IMR-90 (cell line): ENCODE measurements at regions not wholly inside any gene's neighbourhood (a gene's known extent, or its start where the extent isn't known, plus 50 kb on each side); places are given as distances from the start of the nearest gene placed in this dataset.

Source experiments
- ATAC-seq: fragments of 200-7000 bp; cut with Tn5 transposase; 2 replicates; pipeline ENCODE4 v1.9.1; 2020; ENCODE audit warnings: low read depth, mild to moderate bottlenecking, moderate library complexity
- BruUV-seq: library from RNA; stranded (reverse); fragments of 400-500 nt; replicated peaks from 2 replicates; lab custom pipeline; 2021; lab: Mats Ljungman, UMichigan
- CTCF ChIA-PET: fragments of 300-600 bp; formaldehyde crosslinking; extraction: SDS; loops from one replicate; lab custom pipeline; 2021; ENCODE audit warnings: antibody characterized with exemption; lab: Yijun Ruan, JAX
- POLR2A ChIA-PET: fragments of 300-600 bp; sonication (Branson Sonifier 250); formaldehyde crosslinking; loops from one replicate; lab custom pipeline; 2022; ENCODE audit warnings: antibody characterized with exemption; ENCODE audit not compliant: unreplicated experiment; lab: Charles Lee
- DNase-seq: peaks from one replicate; pipeline ENCODE4 v3.0.0; 2013
- H2AFZ ChIP-seq: replicated peaks from 2 replicates; pipeline ENCODE3; 2013; ENCODE audit warnings: low read length, mild to moderate bottlenecking; ENCODE audit not compliant: poor library complexity
- H2AK5ac ChIP-seq: 2 replicates; pipeline ENCODE4 v1.6.1; 2013; ENCODE audit warnings: low read depth, low read length, inconsistent platforms
- H2AK9ac ChIP-seq: replicated peaks from 2 replicates; pipeline ENCODE3; 2013; ENCODE audit warnings: mild to moderate bottlenecking, low read depth, low read length, moderate library complexity; ENCODE audit not compliant: poor library complexity
- H2BK120ac ChIP-seq: 2 replicates; pipeline ENCODE4 v1.6.1; 2013; ENCODE audit warnings: low read depth, low read length, inconsistent platforms
- H2BK15ac ChIP-seq: 3 replicates; pipeline ENCODE4 v1.6.1; 2013; ENCODE audit warnings: low read depth, low read length, inconsistent platforms
- H2BK20ac ChIP-seq: 2 replicates; pipeline ENCODE4 v1.6.1; 2013; ENCODE audit warnings: low read depth, mild to moderate bottlenecking, inconsistent platforms, low read length, moderate library complexity
- H2BK5ac ChIP-seq: 2 replicates; pipeline ENCODE4 v1.6.1; 2013; ENCODE audit warnings: mild to moderate bottlenecking, low read depth, low read length, inconsistent platforms; ENCODE audit not compliant: poor library complexity, severe bottlenecking
- H3K14ac ChIP-seq: replicated peaks from 2 replicates; pipeline ENCODE4 v1.6.1; 2013; ENCODE audit warnings: low read depth, low read length, inconsistent platforms
- H3K18ac ChIP-seq: 2 replicates; pipeline ENCODE4 v1.6.1; 2013; ENCODE audit warnings: low read depth, low read length, control low read depth
- H3K23ac ChIP-seq: 2 replicates; pipeline ENCODE4 v1.6.1; 2013; ENCODE audit warnings: low read depth, low read length, inconsistent platforms
- H3K27ac ChIP-seq: 2 replicates; pipeline ENCODE4 v1.5.1; 2013; ENCODE audit warnings: mild to moderate bottlenecking, control low read depth, low read length; ENCODE audit not compliant: insufficient read depth
- H3K27me3 ChIP-seq: 2 replicates; pipeline ENCODE4 v1.6.1; 2013; ENCODE audit warnings: low read length; ENCODE audit not compliant: control insufficient read depth, insufficient read depth
- H3K36me3 ChIP-seq: 2 replicates; pipeline ENCODE4 v1.6.1; 2013; ENCODE audit warnings: low read length, mixed read lengths; ENCODE audit not compliant: control insufficient read depth, insufficient read depth
- H3K4ac ChIP-seq: 2 replicates; pipeline ENCODE4 v1.6.1; 2013; ENCODE audit warnings: low read depth, low read length, inconsistent platforms
- H3K4me1 ChIP-seq: 2 replicates; pipeline ENCODE4 v1.6.1; 2013; ENCODE audit warnings: low read length, mixed read lengths; ENCODE audit not compliant: control insufficient read depth, insufficient read depth
- H3K4me2 ChIP-seq: 2 replicates; pipeline ENCODE4 v1.6.1; 2013; ENCODE audit warnings: low read depth, mild to moderate bottlenecking, control low read depth, low read length, moderate library complexity
- H3K4me3 ChIP-seq: 2 replicates; pipeline ENCODE4 v1.5.1; 2013; ENCODE audit warnings: low read depth, mild to moderate bottlenecking, control low read depth, low read length, moderate library complexity; ENCODE audit not compliant: insufficient read depth
- H3K56ac ChIP-seq: 2 replicates; pipeline ENCODE4 v1.6.1; 2013; ENCODE audit warnings: low read length, inconsistent platforms; ENCODE audit not compliant: insufficient read depth; ENCODE audit errors: extremely low read depth
- H3K79me1 ChIP-seq, 2 experiments: 2 replicates each; pipeline ENCODE4 v1.6.1; 2013; ENCODE audit warnings: low read length in 2 of 2, inconsistent platforms in 1 of 2, low read depth in 1 of 2
- H3K9ac ChIP-seq: 2 replicates; pipeline ENCODE4 v1.6.1; 2013; ENCODE audit warnings: low read depth, low read length, control low read depth
- H3K9me1 ChIP-seq: 2 replicates; pipeline ENCODE4 v1.6.1; 2013; ENCODE audit warnings: low read length, inconsistent platforms; ENCODE audit not compliant: insufficient read depth
- H3K9me3 ChIP-seq: 2 replicates; pipeline ENCODE4 v1.6.1; 2013; ENCODE audit warnings: low read length; ENCODE audit not compliant: control insufficient read depth, insufficient read depth
- H4K20me1 ChIP-seq: 2 replicates; pipeline ENCODE4 v1.6.1; 2013; ENCODE audit warnings: low read length, inconsistent platforms; ENCODE audit not compliant: insufficient read depth
- H4K5ac ChIP-seq: 2 replicates; pipeline ENCODE4 v1.6.1; 2013; ENCODE audit warnings: mild to moderate bottlenecking, low read depth, low read length, control low read depth
- H4K8ac ChIP-seq, 2 experiments: 2 replicates each; pipeline ENCODE4 v1.6.1; 2013; ENCODE audit warnings: low read depth in 2 of 2, low read length in 2 of 2, control low read depth in 1 of 2, inconsistent platforms in 1 of 2
- H4K91ac ChIP-seq: 2 replicates; pipeline ENCODE4 v1.6.1; 2013; ENCODE audit warnings: low read depth, low read length, inconsistent platforms; ENCODE audit not compliant: insufficient read depth
- CEBPB ChIP-seq: IDR thresholded peaks from 2 replicates; pipeline ENCODE4 v1.6.1; 2012; ENCODE audit warnings: low read depth, low read length, improper control_type of control experiment
- CHD1 ChIP-seq: IDR thresholded peaks from 2 replicates; pipeline ENCODE4 v1.6.1; 2012; ENCODE audit warnings: low read depth, low read length, improper control_type of control experiment
- CTCF ChIP-seq: conservative IDR thresholded peaks from 2 replicates; pipeline ENCODE4 v1.5.1; 2012; ENCODE audit warnings: mild to moderate bottlenecking, low read depth, low read length, improper control_type of control experiment
- ELK1 ChIP-seq: fragments of 150-350 bp; IDR thresholded peaks from 2 replicates; pipeline ENCODE4 v1.6.1; 2016; ENCODE audit warnings: low read depth, mild to moderate bottlenecking, low read length, moderate library complexity, borderline replicate concordance
- FOS ChIP-seq: fragments of 150-350 bp; IDR thresholded peaks from 2 replicates; pipeline ENCODE4 v1.6.1; 2016; ENCODE audit warnings: low read depth, low read length
- MAFK ChIP-seq: IDR thresholded peaks from 2 replicates; pipeline ENCODE4 v1.6.1; 2012; ENCODE audit warnings: low read depth, low read length, improper control_type of control experiment
- MAZ ChIP-seq: IDR thresholded peaks from 2 replicates; pipeline ENCODE4 v1.6.1; 2012; ENCODE audit warnings: low read depth, mild to moderate bottlenecking, low read length, improper control_type of control experiment, moderate library complexity, borderline replicate concordance
- POLR2A ChIP-seq: IDR thresholded peaks from 2 replicates; pipeline ENCODE4 v1.6.1; 2012; ENCODE audit warnings: mild to moderate bottlenecking, low read depth, low read length
- RCOR1 ChIP-seq: IDR thresholded peaks from 2 replicates; pipeline ENCODE4 v1.6.1; 2012; ENCODE audit warnings: mild to moderate bottlenecking, low read length, improper control_type of control experiment; ENCODE audit not compliant: insufficient replicate concordance
- RFX5 ChIP-seq: IDR thresholded peaks from 2 replicates; pipeline ENCODE4 v1.8.0; 2012; ENCODE audit warnings: low read depth, mild to moderate bottlenecking, low read length, moderate library complexity
- WGBS, 2 experiments: methylation state at CpG; one replicate each; pipeline versions ENCODE4 v1.1.5 to v1.1.7; 2013; ENCODE audit warnings: missing lambda C conversion rate in 2 of 2; ENCODE audit not compliant: insufficient read length in 1 of 2; ENCODE audit errors: extremely low coverage in 2 of 2; 5-methylcytosine and 5-hydroxymethylcytosine counted together
- dilution Hi-C: fragments of 300-500 bp; cut with HindIII; formaldehyde crosslinking; loops from one replicate; pipeline ENCODE4 v1.14.3; 2018; ENCODE audit warnings: low sequenced_read_pairs; ENCODE audit not compliant: unreplicated experiment
- in situ Hi-C: fragments of 300-500 bp; cut with MboI; formaldehyde crosslinking; loops from 3 replicates; pipeline ENCODE4 v1.14.3; 2019; ENCODE audit warnings: low sequenced_read_pairs, inconsistent platforms, mixed read lengths
- intact Hi-C: fragments of 100-400 bp; cut with micrococcal nuclease; formaldehyde crosslinking; loops from 2 replicates; pipeline ENCODE4 v1.10.0; 2022

GRCh38 chr11:134786636-134787035, 374.6 kb upstream of the B3GAT1 start:
- Histone ChIP-seq H3K27me3 (no peaks in the 10 kb centered on the region), H4K8ac (no peak overlapping the region), H2BK20ac (no peak overlapping the region), H3K4ac (no peak overlapping the region), H2BK120ac (no peak overlapping the region), H3K9ac (no peak overlapping the region), H2AK9ac (no peak overlapping the region), H3K36me3 (no peaks in the 10 kb centered on the region), H2BK5ac (no peak overlapping the region), H3K23ac (no peak overlapping the region), H3K9me3 (peaks cover 23% of the 10 kb centered on the region), H3K14ac (no peak overlapping the region), H2AK5ac (no peak overlapping the region), H4K91ac (no peak overlapping the region), H3K27ac (no peak overlapping the region), H3K56ac (no peak overlapping the region), H4K5ac (no peak overlapping the region), H3K9me1 (no peaks in the 10 kb centered on the region), H3K18ac (no peak overlapping the region), H3K79me1 (no peaks in the 10 kb centered on the region), H4K20me1 (no peaks in the 10 kb centered on the region), H3K4me1 (no peaks in the 10 kb centered on the region), H2BK15ac (no peak overlapping the region), H2AFZ (no peak overlapping the region), H3K4me2 (no peak overlapping the region), H3K4me3 (no peak overlapping the region)
- ATAC-seq (no peak), DNase-seq (no peak)
- dilution Hi-C loops, result no loop called here
- in situ Hi-C loops, result no loop called here
- CTCF ChIA-PET, result no interaction called here
- BruUV-seq, result no TSS peak
- no CpG with 5 or more reads among the region's 6 CpGs for WGBS, 2 experiments
- TF ChIP-seq FOS, result no peak
- no peak for TF ChIP-seq ELK1
- TF ChIP-seq CEBPB, result no peak
- TF ChIP-seq MAZ, result no peak
- TF ChIP-seq POLR2A, result no peak
- no peak for TF ChIP-seq RFX5
- TF ChIP-seq CTCF, result no peak
- TF ChIP-seq CHD1, result no peak
- TF ChIP-seq RCOR1, result no peak
- TF ChIP-seq MAFK, result no peak
- intact Hi-C loops, result no loop called here
- POLR2A ChIA-PET, result no interaction called here
